ENCODE measurements at regions not wholly inside any gene's neighbourhood (a gene's known extent, or its start where the extent isn't known, plus 50 kb on each side); places are given as distances from the start of the nearest gene placed in this dataset.
"Not testable (repeated sequence)": the region's sequence is repeated elsewhere in the genome, so short reads cannot be mapped to it uniquely, and the experiment has no call there.

DNA sequence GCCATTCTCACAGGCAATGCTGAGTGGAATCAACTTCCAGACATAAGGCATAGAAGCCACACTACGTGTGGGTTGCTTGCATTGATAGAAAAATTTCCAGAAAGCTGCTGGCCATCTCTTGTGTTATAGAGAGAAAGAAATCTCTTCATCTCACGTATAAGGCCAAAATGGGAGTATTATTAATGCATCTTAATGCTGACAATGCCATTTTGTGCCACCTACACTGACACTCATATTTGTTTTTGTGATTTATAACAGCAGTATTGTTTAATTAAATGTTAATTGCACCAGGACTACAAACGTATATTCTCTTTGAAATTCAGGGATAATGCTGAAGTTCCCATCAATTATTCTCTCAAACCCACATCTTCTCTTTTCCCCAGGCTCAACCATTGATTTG lies 56.1 kb upstream of the TMEM132D start:
- no peak for DNase-seq

DNA sequence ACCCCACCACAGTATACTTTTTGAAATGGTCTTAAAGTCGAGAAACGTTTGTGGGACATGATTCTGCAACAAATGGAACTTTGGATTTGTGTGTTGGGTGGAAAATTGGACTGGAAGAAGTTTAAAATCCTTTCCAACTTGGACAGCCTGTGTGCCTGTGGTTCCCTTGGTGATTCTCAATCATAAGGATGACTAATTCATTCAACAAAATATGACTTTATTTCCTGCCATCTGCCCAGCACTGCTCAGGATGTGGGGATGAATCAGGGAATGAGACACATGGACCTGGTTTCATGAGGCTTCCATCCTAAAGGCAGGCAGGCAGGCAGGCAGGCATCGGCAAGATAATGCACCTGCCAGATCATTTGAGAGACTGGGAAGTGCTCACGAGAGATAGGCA lies 57.3 kb upstream of the TMEM132D start:
- no peak for DNase-seq

DNA sequence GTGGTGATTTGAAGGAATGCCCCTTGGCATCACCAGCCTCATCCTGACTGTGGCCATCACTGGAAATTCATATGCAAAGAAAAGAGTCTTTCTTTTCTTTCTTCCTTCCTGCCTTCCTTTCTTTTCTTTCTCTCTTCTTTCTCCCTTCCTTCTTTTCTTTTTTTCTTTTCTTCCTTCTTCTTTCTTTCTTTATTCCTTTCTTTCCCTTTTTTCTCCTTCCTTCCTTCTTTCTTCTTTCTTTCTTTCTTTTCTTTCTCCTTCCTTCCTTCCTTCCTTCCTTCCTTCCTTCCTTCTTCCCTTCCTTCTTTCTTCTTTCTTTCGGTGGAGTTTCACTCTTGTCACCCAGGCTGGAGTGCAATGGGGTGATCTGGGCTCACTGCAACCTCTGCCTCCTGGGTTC lies 58.0 kb upstream of the TMEM132D start:
- DNase-seq = no peak

DNA sequence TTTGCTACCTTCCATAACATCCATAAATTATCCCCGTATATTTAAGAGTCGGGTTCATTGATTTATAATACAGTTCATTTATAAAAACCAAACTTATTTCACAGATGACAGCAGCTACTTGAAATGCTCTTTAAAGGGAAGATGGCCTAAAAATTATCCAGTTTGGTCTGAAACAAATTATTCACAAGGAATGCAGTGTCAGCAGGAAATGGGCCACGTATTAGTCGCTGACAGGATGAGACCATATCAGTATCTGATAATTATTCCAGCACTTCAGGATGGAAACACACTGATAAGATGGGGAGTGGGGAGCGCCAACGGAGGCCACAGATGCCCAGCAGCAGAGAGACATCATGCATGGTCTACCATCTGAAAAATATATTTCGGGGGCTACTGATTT lies 60.5 kb upstream of the TMEM132D start:
- DNase-seq = no peak

DNA sequence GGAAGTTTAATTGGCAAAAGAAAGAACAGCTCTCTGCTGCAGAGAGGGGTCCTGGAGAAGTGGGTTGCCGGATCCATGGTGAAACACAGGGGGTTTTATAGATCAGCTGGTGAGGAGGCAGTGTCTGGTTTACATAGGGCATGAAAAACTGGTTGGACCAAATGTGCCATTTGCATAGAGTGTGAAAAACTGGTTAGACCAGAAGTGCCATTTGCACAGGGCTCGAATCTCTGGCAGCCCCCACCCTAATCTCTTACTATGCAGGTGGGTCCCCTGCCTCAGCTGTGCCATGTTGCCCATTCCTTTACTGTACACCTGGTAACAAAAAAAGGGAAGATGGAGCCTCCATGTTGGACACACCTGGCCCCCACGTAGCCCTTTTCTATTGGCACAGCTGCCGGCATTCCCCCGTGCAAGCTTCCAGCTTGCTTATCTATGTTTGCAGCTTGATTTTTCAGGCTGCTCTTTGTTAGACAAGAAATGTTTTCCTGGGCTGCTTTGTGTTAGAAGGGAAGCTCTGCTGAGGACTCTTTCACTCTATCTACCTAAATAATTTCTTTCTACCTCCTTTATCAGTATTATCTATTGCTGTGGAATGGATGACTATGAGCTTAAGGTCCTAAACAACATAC lies 61.1 kb upstream of the TMEM132D start:
- DNase-seq = no peak

DNA sequence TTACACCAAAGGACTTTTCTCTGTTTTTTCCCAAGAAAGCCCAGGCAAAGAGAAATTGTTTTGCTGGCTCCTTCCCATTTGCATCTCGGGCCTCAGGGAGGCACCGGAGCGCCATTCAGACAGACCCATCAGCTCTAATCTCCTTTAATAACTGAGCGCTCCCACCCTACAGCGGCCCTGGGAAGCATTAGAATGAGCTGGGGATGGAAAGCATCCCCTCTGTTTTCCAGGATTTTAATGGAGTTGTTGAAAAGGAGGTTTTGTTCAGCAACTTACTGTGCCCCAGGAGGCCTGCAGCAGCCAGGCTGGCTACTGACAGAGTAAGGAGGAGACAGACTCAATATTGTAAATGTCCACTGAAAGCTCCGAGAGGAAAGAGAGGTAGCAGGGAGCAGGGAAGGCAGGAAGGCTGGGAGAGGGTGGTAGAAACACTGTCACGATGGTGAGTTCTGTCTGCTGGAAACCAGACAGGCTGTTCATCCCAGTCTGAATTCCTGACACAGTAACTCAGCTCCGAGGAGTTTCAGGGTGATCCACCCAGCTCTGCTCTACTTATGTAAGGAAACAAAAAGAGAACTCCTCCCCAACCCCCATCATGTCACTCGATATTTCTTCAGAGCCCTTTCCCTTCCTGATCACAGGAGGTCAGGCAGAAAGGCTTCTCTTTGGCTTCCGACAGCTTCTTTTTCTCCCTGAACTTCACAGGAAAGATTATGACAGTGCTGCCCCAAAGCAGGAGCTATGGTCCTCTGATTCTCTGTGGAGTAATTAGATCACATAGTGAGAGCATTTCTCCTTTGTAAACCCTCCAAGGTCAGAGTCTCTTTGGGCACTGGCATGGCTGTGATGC lies 62.5 kb upstream of the TMEM132D start:
- DNase-seq = no peak

DNA sequence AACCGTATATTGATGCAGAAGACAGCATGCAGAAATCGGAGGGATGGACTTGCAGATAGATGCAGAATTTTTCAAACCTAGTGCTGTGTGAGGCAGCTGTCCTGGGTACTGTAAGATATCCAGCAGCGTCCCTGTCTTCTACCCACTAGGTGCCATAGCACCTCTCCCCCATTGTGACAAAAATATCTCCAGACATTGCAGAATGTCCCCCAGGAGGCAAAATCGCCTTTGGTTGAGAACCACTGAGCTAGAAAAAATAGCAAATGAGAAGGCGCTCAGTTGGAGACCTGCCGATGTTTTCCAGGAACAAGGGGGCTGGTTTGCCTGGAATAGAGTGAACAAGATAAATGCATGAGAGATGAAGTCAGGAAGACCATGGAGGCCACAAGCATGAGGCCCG lies 67.9 kb upstream of the TMEM132D start:
- DNase-seq = no peak

DNA sequence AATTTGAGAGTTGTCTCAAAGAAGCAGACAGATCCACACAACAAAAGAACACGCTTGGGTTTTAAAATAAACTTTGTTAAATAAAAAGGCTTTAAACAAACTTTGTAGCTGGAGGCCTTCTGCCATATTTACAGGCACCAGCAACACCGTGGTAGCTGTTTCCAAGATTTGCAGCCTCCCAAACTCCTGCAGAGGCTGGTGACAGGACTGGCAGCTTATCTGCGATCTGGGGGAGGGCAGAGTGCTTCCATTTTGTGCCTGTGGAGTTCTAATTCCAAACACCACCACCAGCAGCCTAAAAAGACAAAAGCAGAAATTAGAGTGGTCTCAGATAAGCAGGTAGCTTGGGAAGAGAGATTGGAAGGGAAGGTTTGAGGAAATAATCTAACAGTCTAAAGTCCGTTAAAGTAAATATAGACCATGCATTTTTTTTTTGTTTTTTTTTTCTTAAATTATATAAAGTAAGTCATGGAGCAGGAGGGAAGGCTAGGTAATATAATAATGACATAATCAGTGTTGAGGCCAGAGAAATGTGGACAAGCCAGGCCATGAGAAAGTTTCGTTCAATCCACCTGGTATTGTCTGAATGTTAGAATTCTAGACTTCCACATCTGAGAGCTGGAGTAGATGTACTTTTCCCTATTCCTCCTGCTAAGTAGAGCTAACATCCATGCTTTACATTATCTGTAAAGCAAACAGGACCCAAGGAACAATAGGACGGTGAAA lies 69.6 kb upstream of the TMEM132D start:
- no peak for DNase-seq

DNA sequence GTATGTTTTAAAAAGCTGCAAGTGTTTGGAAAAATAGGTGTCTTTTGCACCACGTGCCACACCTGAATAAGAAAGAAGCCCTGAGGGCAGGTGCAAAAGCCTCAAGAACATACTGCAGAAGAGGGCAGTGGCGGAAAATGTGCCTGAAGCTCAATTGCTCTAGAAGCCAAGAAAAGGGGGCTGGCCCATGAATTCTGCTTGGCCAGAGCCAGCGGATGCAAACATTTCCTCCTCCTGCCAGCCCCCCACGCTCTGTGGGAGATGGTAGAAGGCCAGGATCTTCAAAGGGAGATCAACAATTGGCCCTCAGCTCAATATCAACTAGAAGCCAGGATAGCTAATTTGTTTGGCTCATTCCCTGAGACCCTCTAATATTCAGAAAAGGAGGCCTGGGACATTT lies 80.3 kb upstream of the TMEM132D start:
- DNase-seq = no peak

DNA sequence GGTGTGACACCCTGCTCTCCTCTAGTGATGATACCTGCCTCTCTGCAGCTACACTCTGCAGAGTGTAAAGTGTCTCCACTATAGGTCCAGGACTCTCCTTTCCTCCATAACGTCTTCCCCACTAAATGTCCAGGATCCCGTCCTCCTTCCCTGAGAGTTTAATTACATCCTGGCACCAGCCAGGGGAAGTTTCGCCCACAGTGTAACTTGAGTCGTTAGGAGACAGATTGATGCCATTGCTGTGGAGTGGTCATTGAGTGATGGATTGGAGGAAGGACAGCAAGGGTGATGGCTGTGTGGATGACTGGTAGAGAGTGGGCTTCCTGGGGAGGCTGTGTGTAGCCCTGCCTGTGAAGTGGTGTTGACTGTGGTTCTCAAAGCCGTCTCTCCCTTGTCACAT lies 84.0 kb upstream of the TMEM132D start:
- DNase-seq = no peak

DNA sequence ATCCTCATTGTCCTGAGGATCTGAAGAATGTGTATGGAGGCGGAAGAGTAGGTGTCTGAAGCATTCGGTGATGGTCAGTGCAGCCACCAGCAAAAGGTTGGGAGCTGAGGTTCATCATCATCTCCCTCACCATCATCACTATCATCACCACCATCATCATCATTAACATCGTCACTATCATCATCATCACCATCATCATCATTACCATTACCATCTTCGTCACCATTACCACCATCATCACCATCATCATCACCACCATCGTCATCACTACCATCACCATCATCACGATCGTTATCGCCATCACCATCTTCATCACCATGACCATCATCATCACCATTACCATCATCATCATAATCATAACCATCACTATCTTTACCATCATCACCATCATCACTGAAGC lies 90.8 kb upstream of the TMEM132D start:
- DNase-seq = no peak

DNA sequence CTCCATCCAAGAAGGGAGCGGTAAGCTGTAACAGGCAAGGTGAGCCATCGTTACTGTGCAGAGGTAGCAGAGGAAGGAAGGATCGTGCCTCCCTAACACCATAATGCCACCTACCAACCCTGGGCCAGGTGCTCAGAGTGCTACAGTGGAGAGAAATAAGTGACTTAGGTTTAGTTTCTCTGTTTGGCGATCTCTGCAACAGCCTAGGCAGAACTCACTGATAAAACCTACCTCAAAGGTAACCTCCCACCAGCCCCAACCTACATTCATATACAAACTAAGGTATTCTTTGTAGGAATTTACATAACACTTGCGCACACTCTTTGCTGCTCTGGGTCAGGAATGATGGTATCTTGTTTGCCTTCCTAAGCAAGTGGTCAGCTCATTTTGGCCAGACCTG lies 93.4 kb upstream of the TMEM132D start:
- DNase-seq = no peak

DNA sequence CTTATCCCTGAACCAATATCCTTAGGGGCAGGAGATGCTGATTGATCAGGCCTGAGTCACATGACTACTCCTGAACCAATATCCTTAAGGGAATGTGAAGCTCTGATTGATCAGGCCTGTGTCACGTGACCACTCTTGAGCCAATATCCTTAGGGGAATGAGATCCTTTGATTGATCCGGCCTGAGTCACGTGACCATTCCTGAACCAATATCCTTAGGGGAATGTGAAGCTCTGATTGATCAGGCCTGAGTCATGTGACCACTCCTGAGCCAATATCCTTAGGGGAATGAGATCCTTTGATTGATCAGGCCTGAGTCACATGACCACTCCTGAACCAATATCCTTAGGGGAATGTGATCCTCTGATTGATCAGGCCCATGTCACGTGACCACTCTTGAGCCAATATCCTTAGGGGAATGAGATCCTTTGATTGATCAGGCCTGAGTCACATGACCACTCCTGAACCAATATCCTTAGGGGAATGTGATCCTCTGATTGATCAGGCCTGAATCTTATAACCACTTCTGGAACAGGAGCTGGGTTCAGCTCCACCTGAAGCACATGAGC lies 100.6 kb upstream of the TMEM132D start:
- DNase-seq = not testable (repeated sequence)

DNA sequence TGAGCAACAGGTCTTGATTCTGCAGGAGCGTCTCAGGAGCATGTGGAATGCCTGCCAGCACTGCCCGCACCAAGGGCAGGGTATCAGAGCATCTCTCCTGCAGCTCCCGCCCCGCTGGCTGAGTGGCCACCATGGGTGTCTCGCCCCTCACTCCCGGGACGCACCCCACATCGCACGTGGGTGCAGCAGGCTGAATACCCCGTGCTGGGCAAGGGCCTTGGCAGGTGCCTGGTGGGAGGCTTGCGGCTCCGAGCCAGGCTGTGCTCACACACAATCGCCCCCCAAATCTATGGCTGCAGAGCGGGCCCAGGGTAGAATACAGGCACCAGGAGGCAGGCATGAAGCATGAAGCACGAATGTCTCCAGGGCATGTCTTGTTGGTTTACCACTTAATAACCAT lies 103.9 kb upstream of the TMEM132D start:
- no peak for DNase-seq

DNA sequence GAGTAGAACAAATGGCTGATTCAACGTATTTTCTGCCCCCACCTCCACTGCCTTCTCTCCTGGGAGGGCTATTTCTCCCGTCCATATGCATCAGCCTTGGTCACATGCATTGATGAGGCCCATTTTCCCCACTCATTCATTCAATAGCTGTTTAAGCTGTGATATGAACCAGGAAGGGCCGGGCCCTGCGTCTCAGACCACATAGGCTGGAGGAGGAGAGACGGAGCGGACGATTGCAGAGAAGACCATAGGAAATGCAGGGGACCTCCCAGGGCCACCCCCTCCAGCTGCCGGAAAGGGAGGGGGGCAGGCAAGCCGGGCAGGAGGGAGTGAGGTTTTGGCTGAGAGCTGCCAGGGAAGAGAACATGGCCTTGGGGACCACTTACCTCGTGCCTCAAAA lies 104.4 kb upstream of the TMEM132D start:
- no peak for DNase-seq

DNA sequence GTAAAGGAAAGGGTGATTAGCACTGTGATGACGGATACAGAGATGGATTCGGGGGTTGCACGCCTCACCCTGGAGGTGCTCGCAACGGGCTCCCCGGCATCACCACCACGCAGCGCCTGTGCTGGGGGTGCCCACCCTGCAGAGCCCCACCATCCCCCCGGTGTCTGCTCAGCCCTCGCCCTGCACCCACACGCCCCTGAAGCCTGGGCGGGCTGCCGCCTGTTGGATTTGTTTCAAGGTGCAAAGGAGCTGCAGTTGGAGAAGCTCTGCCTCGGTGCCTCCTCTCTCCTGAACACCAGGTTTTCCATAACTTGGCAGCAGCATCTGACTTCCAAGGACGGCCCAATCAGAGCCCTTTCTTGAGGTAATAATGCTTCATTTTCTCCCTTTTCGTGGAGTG lies 106.1 kb upstream of the TMEM132D start:
- DNase-seq = no peak

DNA sequence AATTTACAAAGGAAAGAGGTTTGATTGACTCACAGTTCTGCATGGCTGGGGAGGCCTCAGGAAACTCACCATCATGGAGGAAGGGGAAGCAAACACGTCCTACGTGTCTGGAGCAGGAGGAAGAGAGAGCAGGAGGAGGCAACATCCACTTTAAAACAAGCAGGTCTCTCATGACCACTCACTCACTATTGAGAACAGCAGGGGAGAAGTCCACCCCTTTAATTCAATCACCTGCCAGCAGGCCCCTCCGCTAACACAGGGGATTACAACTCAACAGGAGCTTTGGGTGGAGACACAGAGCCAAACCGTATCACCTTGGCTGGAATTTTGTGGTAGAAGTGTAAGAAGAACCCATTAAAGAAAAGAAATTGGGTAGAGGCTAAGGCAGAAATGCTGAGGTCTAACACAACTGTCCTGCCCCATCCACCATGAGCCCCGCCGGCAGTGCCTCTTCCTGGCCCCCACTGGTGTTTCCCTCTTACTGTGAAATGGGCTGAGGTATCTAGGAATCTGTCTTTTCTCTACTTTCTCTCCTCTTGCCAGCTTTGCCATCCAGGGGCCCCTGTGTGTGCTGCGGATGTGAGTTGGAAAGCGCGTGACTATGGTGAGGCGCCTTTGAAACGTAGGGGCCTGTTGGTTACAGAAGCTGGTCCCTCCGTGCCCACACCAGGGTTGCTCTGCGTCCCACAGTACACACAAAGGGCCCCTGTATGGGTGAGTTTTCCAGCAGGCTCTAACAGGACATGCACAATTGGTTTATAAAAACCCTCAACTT lies 108.0 kb upstream of the TMEM132D start:
- no peak for DNase-seq

DNA sequence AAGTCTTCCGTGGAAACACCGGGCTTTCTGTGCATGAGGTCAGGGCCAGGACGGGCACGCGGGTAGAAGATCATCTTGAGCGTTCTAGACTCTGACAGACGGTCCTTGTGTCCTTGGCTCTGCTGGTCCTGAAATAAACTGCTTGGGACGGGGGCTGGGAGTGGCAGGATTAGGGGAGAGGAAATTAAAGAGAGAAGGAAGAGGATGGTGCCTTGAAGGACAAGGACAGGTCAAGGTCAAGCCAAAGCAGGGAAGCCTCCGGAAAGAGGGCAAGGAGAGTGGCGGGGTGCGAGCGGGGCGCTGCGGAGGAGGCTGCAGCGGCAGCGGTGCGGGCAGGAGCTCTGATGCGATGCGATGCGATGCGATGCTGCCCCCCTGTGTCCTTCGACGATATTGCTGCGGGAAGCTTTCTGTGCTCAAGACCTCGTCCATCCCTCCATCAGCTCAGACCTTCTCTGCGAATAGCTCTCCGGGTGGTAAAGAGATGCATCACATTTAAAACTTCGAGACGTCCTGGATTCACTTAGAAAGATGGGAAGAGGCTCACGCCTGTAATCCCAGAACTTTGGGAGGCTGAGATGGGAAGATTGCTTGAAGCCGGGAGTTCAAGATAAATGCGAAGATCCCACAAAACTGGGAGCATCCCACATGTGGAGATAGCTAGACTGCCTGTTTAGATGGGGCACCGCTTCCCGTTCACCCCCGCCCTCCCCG lies 110.1 kb upstream of the TMEM132D start:
- DNase-seq = peak in 1 of 5 donors; percentile 33

DNA sequence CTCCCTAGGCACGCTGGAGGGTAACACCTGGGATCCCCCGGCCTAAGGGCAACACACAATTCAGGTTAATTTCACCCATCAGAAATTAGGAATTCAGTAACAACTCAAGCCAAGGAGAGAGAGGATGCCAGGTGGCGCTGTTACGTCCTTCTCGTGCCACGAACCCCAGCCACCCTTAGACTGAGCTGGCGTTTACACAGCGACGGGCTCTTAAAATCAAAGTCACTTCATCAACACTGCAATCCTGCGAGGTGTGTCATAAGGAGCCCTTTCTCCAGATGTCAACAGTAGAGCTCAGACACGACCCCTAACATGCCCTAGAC lies 110.6 kb upstream of the TMEM132D start:
- no peak for DNase-seq

DNA sequence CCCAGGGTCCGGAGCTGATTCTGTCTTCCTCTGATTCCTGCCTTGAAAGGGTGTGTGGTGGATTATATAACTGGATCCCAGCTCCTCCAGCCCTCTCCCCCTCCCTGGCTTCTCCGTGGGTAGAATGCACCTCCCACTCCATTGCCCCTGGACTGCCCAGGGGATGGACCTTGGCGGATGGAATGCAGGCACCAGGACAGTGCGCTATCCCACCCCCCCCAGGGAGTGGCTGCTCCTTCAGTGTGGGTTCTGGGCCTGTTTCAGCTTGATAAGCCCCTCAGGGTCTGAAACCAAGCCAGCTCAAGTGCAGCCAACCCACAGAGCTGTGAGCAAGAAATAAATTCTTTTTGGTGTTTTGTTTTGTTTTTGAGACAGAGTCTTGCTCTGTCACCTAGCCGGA lies 112.4 kb upstream of the TMEM132D start:
- no peak for DNase-seq

DNA sequence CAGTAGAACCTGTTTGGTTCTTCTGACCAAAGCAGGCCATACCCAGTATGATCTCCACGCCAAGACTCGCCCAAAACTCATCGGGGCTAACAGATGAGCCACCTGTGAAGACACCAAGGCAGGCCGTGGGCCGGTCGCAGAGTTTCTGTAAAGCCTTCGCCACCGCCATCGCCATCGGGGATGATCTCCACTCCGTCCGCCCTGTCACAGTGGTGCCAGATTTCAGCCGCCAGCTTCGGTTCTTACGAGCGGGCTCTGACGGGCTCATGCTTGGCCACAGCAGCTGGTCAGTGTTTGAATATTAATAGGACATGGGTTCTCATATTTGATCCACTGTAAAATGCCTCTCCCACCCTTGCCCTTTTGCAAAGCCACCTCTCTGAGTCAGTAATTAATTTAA lies 113.2 kb upstream of the TMEM132D start:
- DNase-seq = no peak
